ENCODE measurements at regions not wholly inside any gene's neighbourhood (a gene's known extent, or its start where the extent isn't known, plus 50 kb on each side); places are given as distances from the start of the nearest gene placed in this dataset.
"Not testable (repeated sequence)": the region's sequence is repeated elsewhere in the genome, so short reads cannot be mapped to it uniquely, and the experiment has no call there.

- no peak for DNase-seq (ENCODE audit: low read depth, low spot score)
Observed at GRCh38 chr2:167592441-167592840, 655.0 kb downstream of the STK39 start.

GRCh38 chr2:167582619-167583018 is 664.8 kb downstream of the STK39 start:
- DNase-seq (ENCODE audit: low read depth, low spot score) = no peak

- no peak for DNase-seq (ENCODE audit: low read depth, low spot score)
Observed at GRCh38 chr2:167581961-167582574, 665.3 kb downstream of the STK39 start.

- DNase-seq (ENCODE audit: low read depth, low spot score) = no peak
Observed at GRCh38 chr2:167579826-167580225, 667.6 kb downstream of the STK39 start.

GRCh38 chr2:167575276-167575675 is 672.1 kb downstream of the STK39 start:
- no peak for DNase-seq (ENCODE audit: low read depth, low spot score)

GRCh38 chr2:167572883-167573619 is 674.3 kb downstream of the STK39 start:
- DNase-seq (ENCODE audit: low read depth, low spot score) = no peak

GRCh38 chr2:167570370-167570769 is 677.0 kb downstream of the STK39 start:
- DNase-seq (ENCODE audit: low read depth, low spot score) = no peak

GRCh38 chr2:167563885-167564619 is 675.8 kb downstream of the XIRP2 start:
- not testable (repeated sequence) for DNase-seq (ENCODE audit: low read depth, low spot score)

GRCh38 chr2:167558272-167558991 is 670.2 kb downstream of the XIRP2 start:
- not testable (repeated sequence) for DNase-seq (ENCODE audit: low read depth, low spot score)

GRCh38 chr2:167555098-167555720 is 666.9 kb downstream of the XIRP2 start:
- DNase-seq (ENCODE audit: low read depth, low spot score) = no peak

GRCh38 chr2:167553635-167554034 is 665.4 kb downstream of the XIRP2 start:
- DNase-seq (ENCODE audit: low read depth, low spot score) = no peak

GRCh38 chr2:167551416-167551815 is 663.1 kb downstream of the XIRP2 start:
- DNase-seq (ENCODE audit: low read depth, low spot score) = no peak

- DNase-seq (ENCODE audit: low read depth, low spot score) = no peak
Observed at GRCh38 chr2:167550448-167550847, 662.2 kb downstream of the XIRP2 start.

- DNase-seq (ENCODE audit: low read depth, low spot score) = no peak
Observed at GRCh38 chr2:167548396-167548795, 660.1 kb downstream of the XIRP2 start.

- DNase-seq (ENCODE audit: low read depth, low spot score) = no peak
Observed at GRCh38 chr2:167544602-167545001, 656.3 kb downstream of the XIRP2 start.

- DNase-seq (ENCODE audit: low read depth, low spot score) = no peak
Observed at GRCh38 chr2:167543721-167544120, 655.4 kb downstream of the XIRP2 start.

- DNase-seq (ENCODE audit: low read depth, low spot score) = no peak
Observed at GRCh38 chr2:167537743-167538142, 649.5 kb downstream of the XIRP2 start.

GRCh38 chr2:167534443-167534842 is 646.2 kb downstream of the XIRP2 start:
- no peak for DNase-seq (ENCODE audit: low read depth, low spot score)

GRCh38 chr2:167524786-167525185 is 636.5 kb downstream of the XIRP2 start:
- no peak for DNase-seq (ENCODE audit: low read depth, low spot score)

GRCh38 chr2:167510071-167510759 is 621.9 kb downstream of the XIRP2 start:
- no peak for DNase-seq (ENCODE audit: low read depth, low spot score)

- DNase-seq (ENCODE audit: low read depth, low spot score) = peak; percentile 35
Observed at GRCh38 chr2:167509586-167509985, 621.3 kb downstream of the XIRP2 start.

Data from smooth muscle cell of the brain vasculature (primary cell).